Keratinocyte (primary cell): ENCODE measurements at regions not wholly inside any gene's neighbourhood (a gene's known extent, or its start where the extent isn't known, plus 50 kb on each side); places are given as distances from the start of the nearest gene placed in this dataset.

Experiments
- DNase-seq: peaks from one replicate; pipeline ENCODE4 v3.0.0-alpha.2; 2011; ENCODE audit warnings: low read depth, missing footprints, low spot score
- FAIRE-seq: peaks from 2 replicates; lab custom pipeline; 2011; peaks lifted over from hg19 to GRCh38; lab: Jason Lieb, UNC
- H2AFZ ChIP-seq: 2 replicates; pipeline ENCODE4 v1.6.0; 2012; ENCODE audit warnings: low read length, control low read depth, inconsistent platforms; ENCODE audit not compliant: control insufficient read depth
- H3K27ac ChIP-seq: 2 replicates; pipeline ENCODE4 v1.5.1; 2011; ENCODE audit warnings: low read length; ENCODE audit not compliant: control insufficient read depth, insufficient read depth
- H3K27me3 ChIP-seq: 3 replicates; pipeline ENCODE4 v1.6.0; 2011; ENCODE audit warnings: low read length; ENCODE audit not compliant: control insufficient read depth, insufficient read depth; ENCODE audit errors: extremely low read depth
- H3K36me3 ChIP-seq, 2 experiments: 2 replicates in 1 of 2; 3 replicates in 1 of 2; pipeline ENCODE4 v1.5.1; 2011; ENCODE audit warnings: low read length in 2 of 2, mild to moderate bottlenecking in 1 of 2; ENCODE audit not compliant: control insufficient read depth in 2 of 2, insufficient read depth in 2 of 2; ENCODE audit errors: extremely low read depth in 1 of 2
- H3K4me1 ChIP-seq: 3 replicates; pipeline ENCODE4 v1.5.1; 2011; ENCODE audit warnings: low read length; ENCODE audit not compliant: control insufficient read depth, insufficient read depth; ENCODE audit errors: extremely low read depth
- H3K4me2 ChIP-seq: 3 replicates; pipeline ENCODE4 v1.6.0; 2011; ENCODE audit warnings: low read depth, low read length; ENCODE audit not compliant: control insufficient read depth, insufficient read depth; ENCODE audit errors: extremely low read depth
- H3K4me3 ChIP-seq, 3 experiments: fragments of 200-600 bp in 1 of 3; sonication (generic) in 1 of 3; 2 replicates in 2 of 3; 3 replicates in 1 of 3; pipeline ENCODE4 v1.5.1; 2011 to 2016; ENCODE audit warnings: low read length in 3 of 3, mild to moderate bottlenecking in 3 of 3, control low read depth in 2 of 3, inconsistent platforms in 1 of 3, low read depth in 1 of 3, mixed read lengths in 1 of 3, mixed run types in 1 of 3, moderate library complexity in 1 of 3; ENCODE audit not compliant: control insufficient read depth in 2 of 3, insufficient read depth in 2 of 3; ENCODE audit errors: extremely low read depth in 1 of 3
- H3K79me2 ChIP-seq: 2 replicates; pipeline ENCODE4 v1.6.0; 2012; ENCODE audit warnings: low read length; ENCODE audit not compliant: control insufficient read depth, insufficient read depth
- H3K9ac ChIP-seq: 3 replicates; pipeline ENCODE4 v1.6.0; 2011; ENCODE audit warnings: low read length; ENCODE audit not compliant: control insufficient read depth, insufficient read depth; ENCODE audit errors: extremely low read depth
- H3K9me1 ChIP-seq: 3 replicates; pipeline ENCODE4 v1.6.0; 2011; ENCODE audit warnings: low read length; ENCODE audit not compliant: control insufficient read depth, insufficient read depth; ENCODE audit errors: extremely low read depth
- H3K9me3 ChIP-seq: 2 replicates; pipeline ENCODE4 v1.5.1; 2012; ENCODE audit warnings: low read depth, low read length; ENCODE audit not compliant: control insufficient read depth
- H4K20me1 ChIP-seq: 3 replicates; pipeline ENCODE4 v1.6.0; 2011; ENCODE audit warnings: low read length; ENCODE audit not compliant: control insufficient read depth, insufficient read depth; ENCODE audit errors: extremely low read depth
- CTCF ChIP-seq, 3 experiments: IDR thresholded peaks in 1 of 3; conservative IDR thresholded peaks in 1 of 3; optimal IDR thresholded peaks in 1 of 3; 2 replicates in 2 of 3; 3 replicates in 1 of 3; pipeline versions ENCODE3 to v1.5.1; 2011; ENCODE audit warnings: low read length in 3 of 3, mild to moderate bottlenecking in 3 of 3, moderate library complexity in 2 of 3, control low read depth in 1 of 3, inconsistent platforms in 1 of 3; ENCODE audit not compliant: insufficient read depth in 2 of 3; ENCODE audit errors: extremely low read depth in 1 of 3
- EZH2 ChIP-seq: IDR thresholded peaks from one replicate; pipeline ENCODE4 v1.6.1; 2012; ENCODE audit warnings: inconsistent platforms, mild to moderate bottlenecking, low read length, moderate library complexity
- dilution Hi-C: fragments of 300-500 bp; cut with MboI; formaldehyde crosslinking; loops from one replicate; pipeline ENCODE4 v1.7.0; 2020; ENCODE audit warnings: low sequenced_read_pairs; ENCODE audit not compliant: extremely low pct_ligation_motif_present

GRCh38 chr3:81390796-81391195, 370.6 kb downstream of the GBE1 start:
- TF ChIP-seq EZH2, result no peak
- no peak for TF ChIP-seq CTCF (optimal IDR thresholded peaks at IDR 0.05 in 1 of 3, IDR thresholded peaks at IDR 0.05 in 1 of 3, conservative IDR thresholded peaks at IDR 0.05 in 1 of 3; ENCODE audit: extremely low read depth in 1 of 3, insufficient read depth in 2 of 3, low read length in 3 of 3)
- Histone ChIP-seq H3K9me3 (no peaks in the 10 kb centered on the region), H3K4me2 (no peak overlapping the region), H3K4me1 (no peaks in the 10 kb centered on the region), H3K79me2 (no peaks in the 10 kb centered on the region), H3K4me3 (no peak overlapping the region), H2AFZ (no peak overlapping the region), H3K9ac (no peak overlapping the region), H3K9me1 (no peaks in the 10 kb centered on the region), H3K27ac (no peak overlapping the region), H4K20me1 (no peaks in the 10 kb centered on the region), H3K27me3 (no peaks in the 10 kb centered on the region), H3K36me3 (no peaks in the 10 kb centered on the region)
- FAIRE-seq, result no peak
- no peak for DNase-seq
- dilution Hi-C loops, result no loop called here

DNA sequence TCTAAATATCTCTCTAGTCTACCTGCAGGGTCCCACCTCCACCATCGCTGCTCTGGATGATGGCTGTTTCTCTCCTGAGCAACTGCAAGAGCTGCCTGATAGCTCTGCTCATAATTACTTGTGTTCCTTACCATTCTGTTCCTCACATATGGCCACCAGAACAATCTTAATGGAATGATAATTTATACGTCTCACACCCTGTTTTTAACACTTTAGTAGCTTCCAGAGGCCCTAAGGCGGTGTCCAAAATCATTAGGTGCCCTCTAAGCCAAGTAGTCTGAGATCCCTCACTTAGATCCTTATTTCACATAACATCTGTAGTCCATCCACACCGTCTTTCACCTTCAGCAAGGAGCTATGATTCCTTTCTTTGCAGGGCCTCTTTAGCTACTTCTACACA, 373.3 kb downstream of the GBE1 start:
- Histone ChIP-seq H3K27me3 (no peaks in the 10 kb centered on the region), H3K4me2 (no peak overlapping the region), H3K9me1 (no peaks in the 10 kb centered on the region), H3K4me3 (no peak overlapping the region), H3K9me3 (no peaks in the 10 kb centered on the region), H3K9ac (no peak overlapping the region), H3K36me3 (no peaks in the 10 kb centered on the region), H3K79me2 (no peaks in the 10 kb centered on the region), H3K27ac (no peak overlapping the region), H2AFZ (no peak overlapping the region), H4K20me1 (no peaks in the 10 kb centered on the region), H3K4me1 (no peaks in the 10 kb centered on the region)
- TF ChIP-seq CTCF (optimal IDR thresholded peaks at IDR 0.05 in 1 of 3, IDR thresholded peaks at IDR 0.05 in 1 of 3, conservative IDR thresholded peaks at IDR 0.05 in 1 of 3; ENCODE audit: extremely low read depth in 1 of 3, insufficient read depth in 2 of 3, low read length in 3 of 3), result no peak
- TF ChIP-seq EZH2, result no peak
- DNase-seq (no peak), FAIRE-seq (no peak)
- dilution Hi-C loops, result no loop called here
